CD4-positive, alpha-beta T cell treated with Interleukin-2 at 100 ng/mL for 4 hours (primary cell): ENCODE measurements at regions not wholly inside any gene's neighbourhood (a gene's known extent, or its start where the extent isn't known, plus 50 kb on each side); places are given as distances from the start of the nearest gene placed in this dataset.

ENCODE experiments used
- DNase-seq: peaks from one replicate; pipeline ENCODE4 v3.0.0-alpha.2; 2020; ENCODE audit warnings: low spot score

DNA sequence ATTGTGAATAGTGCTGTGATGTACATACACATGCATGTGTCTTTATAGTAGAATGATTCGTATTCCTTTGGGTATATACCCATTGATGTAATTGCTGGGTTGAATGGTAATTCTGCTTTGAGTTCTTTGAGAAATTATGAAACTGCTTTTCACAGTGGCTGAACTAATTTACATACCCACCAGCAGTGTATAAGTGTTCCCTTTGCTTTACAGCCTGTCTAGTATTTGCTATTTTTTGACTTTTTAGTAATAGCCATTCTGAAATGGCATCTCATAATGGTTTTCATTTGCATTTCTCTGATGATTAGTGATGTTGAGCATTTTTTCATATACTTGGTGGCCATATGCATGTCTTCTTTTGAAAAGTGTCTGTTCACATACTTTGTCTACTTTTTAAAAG, 54.5 kb upstream of the FAM78B start:
- DNase-seq: no peak

DNA sequence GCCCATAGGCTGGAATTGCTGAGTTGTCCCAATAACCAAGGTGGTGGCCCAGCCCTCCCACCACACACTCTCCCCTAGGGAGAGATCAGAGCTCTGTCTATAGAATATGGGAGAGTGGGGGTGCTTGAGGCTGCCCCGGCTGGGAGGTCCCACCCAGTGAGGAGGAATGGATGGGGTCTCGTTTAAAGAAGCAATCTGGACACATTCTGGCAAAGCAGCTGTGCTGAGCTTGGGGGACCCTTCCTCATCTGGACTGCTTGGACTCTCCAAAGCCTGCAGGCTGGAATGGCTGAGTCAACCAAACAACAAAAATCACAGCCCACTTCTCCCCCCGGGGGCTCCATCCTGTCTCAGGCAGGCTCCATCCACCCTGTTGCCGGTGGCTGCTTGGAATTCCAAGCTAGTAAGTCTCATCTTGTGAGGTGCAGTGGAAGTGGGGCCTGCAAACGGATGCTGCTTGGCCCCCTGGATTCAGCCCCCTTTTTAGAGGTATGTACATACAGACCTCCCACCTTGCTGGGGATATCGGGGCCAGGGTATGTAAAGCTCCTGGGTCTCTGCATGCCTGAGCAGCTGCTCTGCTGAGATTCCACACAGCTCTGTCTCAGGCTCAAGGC, 67.1 kb upstream of the FAM78B start:
- DNase-seq: no peak

DNA sequence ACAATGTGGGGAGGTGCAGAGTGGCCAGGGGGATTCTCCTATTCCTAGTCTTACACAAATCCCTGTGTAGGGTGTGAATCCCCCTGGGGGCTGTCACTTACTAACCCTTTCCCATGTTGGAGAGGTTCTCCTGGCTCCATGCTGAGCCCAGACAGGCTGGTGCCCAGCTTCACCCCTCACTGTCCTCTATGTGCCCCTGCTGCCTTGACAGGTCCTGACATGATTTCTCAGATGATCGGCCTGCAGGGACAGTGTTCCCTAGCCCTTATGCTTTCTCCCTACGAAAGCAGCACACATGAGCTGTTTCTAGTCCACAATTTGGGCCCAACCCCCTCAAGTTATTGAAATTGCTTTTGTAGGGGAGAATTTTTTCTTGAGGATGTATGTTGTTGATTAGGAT, 68.9 kb upstream of the FAM78B start:
- DNase-seq: no peak

- DNase-seq: no peak
These were observed 70.9 kb upstream of the FAM78B start for GRCh38 chr1:166237675-166238074.

GRCh38 chr1:166253076-166253779, 86.4 kb upstream of the FAM78B start:
- DNase-seq: no peak

DNA sequence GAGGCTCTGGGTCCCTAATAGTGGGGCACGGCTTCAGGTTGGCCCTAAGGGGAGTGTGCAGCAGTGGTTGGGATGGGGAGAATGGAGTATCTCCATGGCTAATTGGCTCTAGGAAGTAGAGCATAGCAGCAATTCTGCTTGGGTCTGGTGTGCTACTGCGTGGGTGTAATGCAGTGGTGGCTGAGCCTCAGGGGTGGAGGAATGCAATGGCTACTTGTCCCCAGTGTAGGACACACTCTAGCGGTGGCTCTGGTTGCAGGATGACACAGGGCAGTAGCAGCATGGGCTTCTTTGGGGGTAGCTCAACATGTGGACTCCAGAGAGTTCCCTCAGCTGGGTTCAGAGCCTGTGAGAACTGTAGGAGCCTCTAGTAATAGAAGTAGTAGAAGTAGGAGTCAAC, 91.2 kb upstream of the FAM78B start:
- no peak for DNase-seq

GRCh38 chr1:166261511-166261910, 94.7 kb upstream of the FAM78B start:
- no peak for DNase-seq

GRCh38 chr1:166270476-166271150, 103.8 kb upstream of the FAM78B start:
- DNase-seq: no peak

DNA sequence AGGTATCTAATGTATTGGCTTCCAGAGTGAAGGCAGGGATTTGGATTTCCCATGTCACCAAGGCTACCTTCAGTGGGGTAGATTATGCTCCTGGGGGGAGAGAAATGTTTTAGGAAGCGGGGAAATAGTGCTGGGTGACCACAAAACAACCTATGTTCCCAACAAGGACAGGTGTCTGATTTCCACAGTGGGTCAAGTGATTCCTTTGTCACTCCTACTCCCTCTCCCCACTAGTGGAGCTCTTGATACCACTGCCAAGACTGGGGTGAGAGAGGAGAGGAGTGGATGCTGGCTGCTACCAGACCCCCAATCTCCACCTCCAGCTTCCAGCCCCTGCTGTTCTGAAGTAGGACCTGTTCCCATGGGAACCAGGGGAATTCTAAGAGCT, 104.3 kb upstream of the FAM78B start:
- DNase-seq: no peak

- DNase-seq: no peak
These were observed 105.4 kb upstream of the FAM78B start for GRCh38 chr1:166272155-166272554.

GRCh38 chr1:166272851-166273250, 106.0 kb upstream of the FAM78B start:
- no peak for DNase-seq

- DNase-seq: no peak
These were observed 106.8 kb upstream of the FAM78B start for GRCh38 chr1:166273618-166274017.

DNA sequence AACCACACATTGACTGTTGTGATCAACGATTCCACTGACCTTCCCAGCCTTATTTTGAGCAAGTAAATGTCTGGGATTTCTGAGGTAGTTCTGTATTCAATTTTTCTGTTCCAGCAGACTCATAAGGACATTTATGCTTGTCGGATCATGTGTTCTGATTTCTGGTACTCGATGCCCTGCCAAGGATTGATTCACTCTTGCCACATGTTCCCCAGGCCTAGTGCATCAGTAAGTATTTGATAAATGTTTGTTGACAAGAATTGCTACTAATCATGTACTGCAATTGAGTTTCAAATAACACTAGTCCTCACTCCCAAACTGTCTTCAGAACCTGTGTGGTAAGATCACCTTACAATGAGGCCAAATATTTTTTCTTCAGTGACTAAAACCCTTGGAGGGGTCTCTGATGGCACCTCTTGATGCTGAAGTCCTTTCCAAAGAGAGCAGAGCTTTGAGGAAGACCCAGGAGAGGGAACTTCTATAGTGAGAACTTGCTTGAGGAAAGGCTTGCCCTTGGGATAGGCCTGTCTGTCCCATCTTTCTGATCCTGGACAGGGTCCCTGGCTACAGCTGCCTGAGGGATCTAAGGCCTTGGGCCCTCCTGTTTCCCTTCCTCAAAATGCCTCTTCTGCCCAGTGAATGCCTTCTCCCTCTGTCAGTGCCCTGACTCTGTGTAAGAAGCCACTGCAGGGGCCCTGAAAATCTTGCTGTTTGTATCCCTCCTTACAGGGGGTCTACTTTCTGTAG, 115.8 kb upstream of the FAM78B start:
- no peak for DNase-seq

DNA sequence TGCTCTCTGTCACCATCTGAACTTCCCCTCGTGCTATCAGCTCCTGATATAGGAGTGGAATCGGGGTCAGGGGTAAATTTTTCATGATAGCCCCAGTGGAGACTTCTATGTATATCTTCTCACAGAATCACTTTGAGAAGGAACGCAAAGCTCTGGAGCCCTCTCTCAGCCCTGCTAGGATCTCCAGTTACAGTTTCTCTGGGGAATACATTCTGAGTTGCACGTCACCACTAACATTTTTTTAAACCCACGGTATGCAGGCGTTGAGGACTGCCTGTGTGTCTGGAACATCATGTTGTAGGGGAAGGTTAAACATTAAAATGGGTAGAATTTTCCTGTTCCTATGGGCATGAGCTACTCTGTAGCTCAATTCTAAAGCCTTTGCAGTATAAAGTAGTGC, 116.4 kb upstream of the FAM78B start:
- no peak for DNase-seq

GRCh38 chr1:166283600-166283999, 116.8 kb upstream of the FAM78B start:
- DNase-seq: no peak

DNA sequence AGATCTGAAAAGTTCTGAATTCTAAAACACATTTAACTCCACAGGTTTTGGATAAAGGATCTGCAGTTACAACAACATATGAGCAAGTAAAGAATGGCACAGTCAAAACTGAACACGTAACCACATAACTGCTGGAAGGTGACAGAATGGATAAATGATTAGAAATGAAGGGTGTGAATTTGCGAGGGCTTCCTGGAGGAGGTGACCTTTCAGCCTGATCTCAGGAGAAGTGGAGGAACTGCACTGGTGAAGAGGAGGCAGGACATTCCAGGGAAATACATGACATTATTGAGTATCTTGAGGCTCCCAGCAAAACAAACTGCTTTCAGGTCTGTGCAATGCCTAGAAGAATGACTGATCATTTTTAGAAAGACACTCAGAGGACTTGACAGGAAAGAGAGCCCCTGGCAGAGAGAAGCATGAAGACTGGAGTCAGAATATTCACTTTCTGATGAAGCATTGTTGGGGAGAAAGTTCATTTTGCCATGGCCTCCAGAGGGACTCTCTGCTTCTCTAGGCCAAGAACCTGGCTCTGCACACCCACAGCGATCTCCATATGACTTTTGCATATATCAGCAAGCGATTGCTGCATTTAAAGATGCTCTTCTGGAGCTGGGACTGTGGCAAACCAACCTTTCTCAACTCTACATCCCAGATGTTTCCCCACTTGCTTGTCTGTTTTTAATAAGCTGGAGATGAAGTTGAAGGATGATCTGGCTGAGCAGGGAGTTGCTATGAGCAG, 122.7 kb upstream of the FAM78B start:
- DNase-seq: no peak

DNA sequence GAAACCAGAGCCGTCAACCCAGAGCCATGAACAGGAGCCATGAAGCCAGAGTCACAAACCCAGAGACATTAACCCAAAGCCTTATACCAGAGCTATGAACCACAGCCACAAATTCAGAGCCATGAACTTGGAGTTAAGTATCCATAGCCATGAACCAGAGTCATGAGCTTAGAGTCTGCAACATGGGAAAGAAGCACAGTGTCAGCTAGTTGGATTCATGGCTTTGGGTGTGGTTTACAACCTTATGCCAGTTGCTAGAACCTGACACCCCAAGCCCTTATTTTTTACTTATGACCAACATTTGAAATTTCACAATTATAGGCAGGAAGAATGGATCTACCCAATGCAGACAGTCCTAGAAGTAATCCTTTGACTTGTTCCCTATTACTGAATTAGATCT, 128.9 kb upstream of the FAM78B start:
- no peak for DNase-seq

DNA sequence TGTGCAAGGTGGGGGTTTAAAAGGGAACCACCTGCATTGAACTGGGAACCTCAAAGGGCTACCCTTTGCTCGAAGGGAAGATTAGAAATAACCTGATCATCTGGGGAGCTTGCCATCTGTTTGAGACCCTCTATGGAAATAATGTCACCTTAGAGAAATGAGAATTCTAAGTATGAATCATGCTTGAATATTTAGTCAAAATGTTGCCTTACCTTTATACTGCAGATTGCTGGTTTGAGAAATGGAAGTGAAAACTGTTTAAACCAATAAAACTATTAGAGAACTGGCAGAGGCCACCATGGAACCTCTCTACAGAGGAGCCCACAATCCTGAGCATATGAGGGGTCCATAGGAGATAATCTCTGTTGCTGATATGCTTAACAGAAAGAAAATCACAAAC, 131.2 kb upstream of the FAM78B start:
- DNase-seq: no peak

DNA sequence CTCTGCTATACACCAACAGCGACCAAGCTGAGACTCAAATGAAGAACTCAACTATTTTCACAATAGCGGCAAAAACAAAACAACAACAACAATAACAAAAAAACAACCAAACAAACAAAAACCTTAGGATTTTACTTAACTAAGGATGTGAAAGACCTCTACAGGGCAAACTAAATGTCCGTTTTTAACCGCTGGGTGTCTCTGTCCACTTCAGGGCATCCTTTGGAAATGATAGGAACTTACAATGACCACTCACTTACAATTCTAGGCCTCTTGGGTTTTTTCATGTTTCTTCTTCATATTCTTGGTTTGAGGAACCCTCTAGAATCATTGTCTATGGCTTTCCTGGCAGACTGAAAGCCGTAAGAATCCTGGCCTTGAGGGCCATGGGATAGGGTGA, 134.0 kb upstream of the FAM78B start:
- no peak for DNase-seq

DNA sequence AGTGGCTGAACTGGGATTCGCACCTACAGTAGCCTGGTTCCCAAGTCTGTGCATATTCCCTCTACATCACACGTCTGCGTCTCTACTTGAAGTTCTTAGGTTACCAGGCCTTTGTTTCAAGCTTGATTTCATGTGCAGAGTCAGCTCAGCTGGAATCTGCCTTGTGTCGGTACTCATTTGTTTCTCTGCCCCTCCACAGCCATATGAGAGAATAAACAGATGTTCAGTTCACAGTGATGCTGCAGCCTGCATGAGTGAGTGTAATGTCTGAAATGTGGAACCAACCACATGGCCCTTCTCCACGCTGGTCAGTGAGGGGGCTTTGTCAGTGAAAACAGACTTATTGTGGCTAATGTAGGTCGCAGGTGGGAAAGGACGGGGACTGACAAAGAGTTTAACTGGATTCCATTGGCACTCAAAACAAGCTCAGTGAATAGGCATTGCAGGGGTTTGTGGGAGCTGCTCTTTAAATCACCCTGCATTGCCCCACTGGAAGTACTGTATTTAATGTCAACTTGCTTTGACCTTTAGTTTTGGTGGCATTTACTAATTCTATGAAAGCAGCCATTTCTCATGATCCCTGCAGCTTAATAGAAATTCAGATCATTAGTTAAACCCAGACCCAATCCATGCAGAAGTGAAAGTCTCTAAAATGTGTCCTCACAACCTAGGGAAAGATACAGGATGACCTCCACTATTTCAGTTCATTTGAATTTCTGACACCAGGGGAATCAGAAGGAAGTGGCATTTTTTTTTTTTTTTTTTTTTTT, 136.4 kb upstream of the FAM78B start:
- DNase-seq: no peak

GRCh38 chr1:166304131-166304530, 137.3 kb upstream of the FAM78B start:
- no peak for DNase-seq
